ENCODE measurements at regions not wholly inside any gene's neighbourhood (a gene's known extent, or its start where the extent isn't known, plus 50 kb on each side); places are given as distances from the start of the nearest gene placed in this dataset.

DNA sequence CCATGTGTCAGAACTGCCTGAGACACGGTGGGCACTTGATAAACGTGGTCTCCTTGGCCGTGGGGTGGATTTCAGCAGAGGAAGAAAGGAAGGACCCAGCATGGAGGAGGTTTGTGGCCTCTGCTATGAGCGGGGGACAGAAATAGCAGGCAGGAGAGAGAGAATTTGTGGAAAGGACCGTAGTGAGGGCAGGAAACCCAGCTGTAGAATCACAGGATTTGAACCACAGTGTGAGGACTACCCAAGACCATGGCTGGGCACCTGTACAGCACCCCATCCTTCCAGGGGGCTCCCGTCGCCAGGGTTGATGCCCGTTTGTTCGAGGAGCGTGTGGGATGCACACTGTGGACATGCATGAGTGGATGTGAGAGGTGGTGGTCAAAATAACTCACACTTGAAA lies 183.4 kb downstream of the PTPN20 start:
- TF ChIP-seq, protein P1, sequence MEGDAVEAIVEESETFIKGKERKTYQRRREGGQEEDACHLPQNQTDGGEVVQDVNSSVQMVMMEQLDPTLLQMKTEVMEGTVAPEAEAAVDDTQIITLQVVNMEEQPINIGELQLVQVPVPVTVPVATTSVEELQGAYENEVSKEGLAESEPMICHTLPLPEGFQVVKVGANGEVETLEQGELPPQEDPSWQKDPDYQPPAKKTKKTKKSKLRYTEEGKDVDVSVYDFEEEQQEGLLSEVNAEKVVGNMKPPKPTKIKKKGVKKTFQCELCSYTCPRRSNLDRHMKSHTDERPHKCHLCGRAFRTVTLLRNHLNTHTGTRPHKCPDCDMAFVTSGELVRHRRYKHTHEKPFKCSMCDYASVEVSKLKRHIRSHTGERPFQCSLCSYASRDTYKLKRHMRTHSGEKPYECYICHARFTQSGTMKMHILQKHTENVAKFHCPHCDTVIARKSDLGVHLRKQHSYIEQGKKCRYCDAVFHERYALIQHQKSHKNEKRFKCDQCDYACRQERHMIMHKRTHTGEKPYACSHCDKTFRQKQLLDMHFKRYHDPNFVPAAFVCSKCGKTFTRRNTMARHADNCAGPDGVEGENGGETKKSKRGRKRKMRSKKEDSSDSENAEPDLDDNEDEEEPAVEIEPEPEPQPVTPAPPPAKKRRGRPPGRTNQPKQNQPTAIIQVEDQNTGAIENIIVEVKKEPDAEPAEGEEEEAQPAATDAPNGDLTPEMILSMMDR (IDR thresholded peaks at IDR 0.05) = no peak
- TF ChIP-seq POLR2A (IDR thresholded peaks at IDR 0.05) = no peak

Measured in prostate gland (tissue), 2 donors.